NCI-H1694 treated with DMSO at 0.1 percent for 48 hours (cell line): ENCODE measurements at regions not wholly inside any gene's neighbourhood (a gene's known extent, or its start where the extent isn't known, plus 50 kb on each side); places are given as distances from the start of the nearest gene placed in this dataset.

ENCODE experiments used
- DNase-seq: peaks from one replicate; lab custom pipeline; 2025; lab: John Stamatoyannopoulos, UW

GRCh38 chr2:42108852-42109251 lies 60.3 kb upstream of the EML4 start:
- no peak for DNase-seq

DNA sequence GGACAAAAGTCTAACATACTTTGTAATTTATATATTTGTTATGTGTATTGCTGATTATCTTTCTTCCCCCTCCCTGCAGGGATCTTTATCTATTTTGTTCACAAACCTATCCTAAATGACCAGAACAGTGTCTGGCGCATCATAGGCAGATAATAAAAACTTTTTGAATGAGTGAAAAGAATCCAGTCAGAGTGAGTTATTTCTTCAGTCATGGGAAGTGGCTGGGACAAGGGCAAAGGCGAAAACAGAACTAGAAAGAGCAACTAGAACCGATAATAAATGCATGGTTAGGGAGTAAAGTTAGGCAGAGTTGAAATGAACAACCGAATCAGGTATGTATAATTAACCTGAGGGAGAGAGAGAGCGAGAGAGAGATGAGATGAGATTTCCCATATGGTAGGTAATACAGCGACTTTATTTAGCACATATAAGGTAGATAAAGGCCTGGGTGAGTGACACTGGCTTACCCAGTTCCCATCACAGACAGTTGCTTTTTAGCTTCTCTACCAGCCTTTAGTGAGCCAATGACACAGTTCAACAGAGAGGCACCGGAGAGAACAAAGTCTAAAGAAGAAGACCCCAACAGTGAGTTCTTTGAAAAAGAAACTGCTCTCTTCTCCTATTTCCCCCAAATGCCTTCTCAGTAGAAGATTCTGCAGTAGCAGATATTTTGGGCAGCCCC lies 59.1 kb upstream of the EML4 start:
- DNase-seq: no peak

- DNase-seq: no peak
Measured at GRCh38 chr2:42110641-42111322, 58.4 kb upstream of the EML4 start.

DNA sequence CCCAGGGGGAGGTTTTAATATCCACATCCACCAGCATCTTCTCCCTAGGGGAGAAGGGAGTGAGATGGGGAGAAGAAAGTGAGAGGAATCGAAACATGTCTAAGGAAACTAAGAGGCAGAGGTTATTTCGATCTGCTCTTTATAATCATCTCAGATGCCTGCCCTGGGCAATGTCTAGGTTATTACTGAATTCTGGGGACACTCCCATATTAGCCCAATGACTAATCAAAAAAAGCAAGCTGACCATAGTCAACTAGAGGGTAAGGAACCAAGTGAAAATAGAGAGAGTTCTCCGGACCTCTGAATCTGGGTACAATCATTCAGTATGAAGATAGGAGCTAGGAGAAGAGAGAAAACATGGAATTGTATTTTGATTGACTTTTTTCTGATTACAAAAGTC lies 56.7 kb upstream of the EML4 start:
- DNase-seq: no peak

GRCh38 chr2:42113452-42113851 lies 55.7 kb upstream of the EML4 start:
- no peak for DNase-seq

- no peak for DNase-seq
Measured at GRCh38 chr2:42114091-42114490, 55.1 kb upstream of the EML4 start.

DNA sequence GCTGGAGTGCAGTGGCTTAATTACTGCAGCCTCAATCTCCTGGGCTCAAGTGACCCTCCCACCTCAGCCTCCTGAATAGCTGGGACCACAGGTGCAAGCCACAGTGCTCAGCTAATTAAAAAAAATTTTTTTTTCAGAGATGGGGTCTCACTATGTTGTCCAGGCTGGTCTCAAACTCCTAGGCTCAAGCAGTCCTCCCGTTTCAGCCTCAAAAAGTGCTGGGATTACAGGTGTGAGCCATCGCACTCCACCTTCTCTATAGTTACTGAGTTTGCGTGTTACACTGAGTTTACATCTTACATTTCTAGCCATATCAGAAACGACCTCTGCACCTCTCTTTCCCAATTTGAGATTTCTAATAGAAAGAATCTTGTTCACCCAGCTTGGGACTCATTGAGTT lies 53.6 kb upstream of the EML4 start:
- DNase-seq: no peak

GRCh38 chr2:42116195-42117181 lies 52.7 kb upstream of the EML4 start:
- no peak for DNase-seq

DNA sequence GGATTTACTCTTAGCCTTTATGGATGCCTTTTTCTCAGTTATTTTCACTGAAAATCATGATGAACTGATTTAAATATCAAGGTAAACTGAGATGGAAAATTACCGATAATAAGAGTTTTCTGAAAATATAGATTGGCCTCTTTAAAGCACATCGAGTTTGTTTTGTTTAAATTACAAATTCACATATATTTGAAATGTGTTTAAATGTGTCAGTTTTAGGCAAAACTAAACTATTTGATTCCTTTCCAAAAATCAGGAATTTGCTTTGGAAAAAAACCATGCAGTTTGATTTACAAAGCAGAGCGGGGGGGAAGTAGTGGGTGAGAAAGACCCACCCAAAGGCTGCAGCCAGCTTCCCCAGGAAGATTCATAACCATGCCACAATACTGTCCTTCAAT lies 52.0 kb upstream of the EML4 start:
- DNase-seq: no peak

- no peak for DNase-seq
Measured at GRCh38 chr2:42117923-42118753, 51.0 kb upstream of the EML4 start.

GRCh38 chr2:42118754-42119569 lies 50.2 kb upstream of the EML4 start:
- DNase-seq: peak; percentile 15
